SHP77 (cell line): ENCODE measurements at regions not wholly inside any gene's neighbourhood (a gene's known extent, or its start where the extent isn't known, plus 50 kb on each side); places are given as distances from the start of the nearest gene placed in this dataset.

ENCODE experiments used
- DNase-seq, 2 experiments: peaks; one replicate each; lab custom pipeline; 2025; lab: John Stamatoyannopoulos, UW

- DNase-seq: no peak
Observed at GRCh38 chr2:104702031-104702850, 151.7 kb upstream of the POU3F3 start.

GRCh38 chr2:104703669-104704068, 150.2 kb upstream of the POU3F3 start:
- no peak for DNase-seq

GRCh38 chr2:104704496-104705245, 149.2 kb upstream of the POU3F3 start:
- DNase-seq: no peak

- DNase-seq: no peak
Observed at GRCh38 chr2:104707056-104707455, 146.9 kb upstream of the POU3F3 start.

GRCh38 chr2:104708967-104709366, 144.9 kb upstream of the POU3F3 start:
- DNase-seq: no peak

GRCh38 chr2:104716061-104716460, 137.9 kb upstream of the POU3F3 start:
- DNase-seq: no peak

- no peak for DNase-seq
Observed at GRCh38 chr2:104733226-104733943, 120.5 kb upstream of the POU3F3 start.

GRCh38 chr2:104734937-104735586, 118.9 kb upstream of the POU3F3 start:
- no peak for DNase-seq

GRCh38 chr2:104736026-104736425, 117.9 kb upstream of the POU3F3 start:
- DNase-seq: no peak

- no peak for DNase-seq
Observed at GRCh38 chr2:104741860-104742259, 112.1 kb upstream of the POU3F3 start.

GRCh38 chr2:104744537-104744936, 109.4 kb upstream of the POU3F3 start:
- DNase-seq: no peak

- no peak for DNase-seq
Observed at GRCh38 chr2:104745846-104746245, 108.1 kb upstream of the POU3F3 start.

GRCh38 chr2:104746299-104746698, 107.6 kb upstream of the POU3F3 start:
- DNase-seq: no peak

GRCh38 chr2:104746858-104747257, 107.1 kb upstream of the POU3F3 start:
- no peak for DNase-seq

- DNase-seq: no peak
Observed at GRCh38 chr2:104749856-104750460, 104.0 kb upstream of the POU3F3 start.

- DNase-seq: no peak
Observed at GRCh38 chr2:104752504-104752903, 101.4 kb upstream of the POU3F3 start.

GRCh38 chr2:104755026-104755878, 98.7 kb upstream of the POU3F3 start:
- no peak for DNase-seq

GRCh38 chr2:104756118-104756517, 97.8 kb upstream of the POU3F3 start:
- no peak for DNase-seq

GRCh38 chr2:104757056-104757455, 96.9 kb upstream of the POU3F3 start:
- DNase-seq: no peak

GRCh38 chr2:104758199-104758620, 95.7 kb upstream of the POU3F3 start:
- DNase-seq: no peak

- DNase-seq: no peak
Observed at GRCh38 chr2:104762031-104762430, 91.9 kb upstream of the POU3F3 start.
